ENCODE measurements at regions not wholly inside any gene's neighbourhood (a gene's known extent, or its start where the extent isn't known, plus 50 kb on each side); places are given as distances from the start of the nearest gene placed in this dataset.

GRCh38 chr3:191005790-191006189 is 143.3 kb upstream of the GMNC start:
- DNase-seq (ENCODE audit: low spot score in 2 of 2), result no peak
- Histone ChIP-seq H3K4me1 (no peaks in the 10 kb centered on the region), H3K27me3 (no peaks in the 10 kb centered on the region), H3K27ac (no peak overlapping the region), H3K4me3 (no peak overlapping the region), H3K36me3 (no peaks in the 10 kb centered on the region), H3K9me3 (peaks cover 0 to 3% (median 0%) of the 10 kb centered on the region in 4 donors)
- no peak for TF ChIP-seq CTCF (IDR thresholded peaks at IDR 0.05)
- TF ChIP-seq POLR2A (IDR thresholded peaks at IDR 0.05), result no peak
- TF ChIP-seq EP300 (IDR thresholded peaks at IDR 0.05), result no peak
- WGBS, 2 donors, result 39 to 44% methylated on average over 3 of the region's 3 CpGs

- Histone ChIP-seq H3K4me1 (no peaks in the 10 kb centered on the region), H3K27me3 (no peaks in the 10 kb centered on the region), H3K9me3 (no peaks in the 10 kb centered on the region), H3K36me3 (no peaks in the 10 kb centered on the region), H3K4me3 (no peak overlapping the region), H3K27ac (no peak overlapping the region)
- TF ChIP-seq POLR2A (IDR thresholded peaks at IDR 0.05) (no peak), EP300 (IDR thresholded peaks at IDR 0.05) (no peak), CTCF (IDR thresholded peaks at IDR 0.05) (no peak)
- WGBS, 2 donors, result 48 to 58% methylated on average over 5 of the region's 5 CpGs
- DNase-seq (ENCODE audit: low spot score in 2 of 2), result no peak
Observed at GRCh38 chr3:191003742-191004141, 141.2 kb upstream of the GMNC start.

GRCh38 chr3:190996181-190996775 is 133.8 kb upstream of the GMNC start:
- no peaks in the 10 kb centered on the region for H3K9me3 ChIP-seq
- H3K27ac ChIP-seq, result no peak overlapping the region
- no peaks in the 10 kb centered on the region for H3K36me3 ChIP-seq
- no peak for DNase-seq (ENCODE audit: low spot score in 2 of 2)
- no peak for TF ChIP-seq EP300 (IDR thresholded peaks at IDR 0.05)
- TF ChIP-seq CTCF (IDR thresholded peaks at IDR 0.05), result no peak
- no peak for TF ChIP-seq POLR2A (IDR thresholded peaks at IDR 0.05)
- H3K4me3 ChIP-seq, result no peak overlapping the region
- 35 to 38% methylated on average over 3 of the region's 3 CpGs for WGBS, 2 donors
- H3K27me3 ChIP-seq, result no peaks in the 10 kb centered on the region
- H3K4me1 ChIP-seq, result no peaks in the 10 kb centered on the region

- DNase-seq (ENCODE audit: low spot score in 2 of 2), result no peak
- Histone ChIP-seq H3K9me3 (no peaks in the 10 kb centered on the region), H3K4me1 (no peaks in the 10 kb centered on the region), H3K36me3 (no peaks in the 10 kb centered on the region), H3K27ac (no peak overlapping the region), H3K27me3 (no peaks in the 10 kb centered on the region), H3K4me3 (no peak overlapping the region)
- 31 to 42% methylated on average over 1 of the region's 1 CpG for WGBS, 2 donors
- TF ChIP-seq POLR2A (IDR thresholded peaks at IDR 0.05) (no peak), CTCF (IDR thresholded peaks at IDR 0.05) (no peak), EP300 (IDR thresholded peaks at IDR 0.05) (no peak)
Observed at GRCh38 chr3:190995156-190995555, 132.7 kb upstream of the GMNC start.

GRCh38 chr3:190990898-190991297 is 128.4 kb upstream of the GMNC start:
- Histone ChIP-seq H3K4me3 (no peak overlapping the region), H3K27me3 (no peaks in the 10 kb centered on the region), H3K36me3 (no peaks in the 10 kb centered on the region), H3K9me3 (peaks cover 0 to 25% (median 0%) of the 10 kb centered on the region in 4 donors), H3K4me1 (no peaks in the 10 kb centered on the region), H3K27ac (no peak overlapping the region)
- no peak for DNase-seq (ENCODE audit: low spot score in 2 of 2)
- TF ChIP-seq EP300 (IDR thresholded peaks at IDR 0.05) (no peak), POLR2A (IDR thresholded peaks at IDR 0.05) (no peak), CTCF (IDR thresholded peaks at IDR 0.05) (no peak)
